SK-N-SH treated with all-trans-retinoic acid at 6 μM for 48 hours (cell line): ENCODE measurements at regions not wholly inside any gene's neighbourhood (a gene's known extent, or its start where the extent isn't known, plus 50 kb on each side); places are given as distances from the start of the nearest gene placed in this dataset.

Experiments
- ATAC-seq: fragments of 200-7000 bp; cut with Tn5 transposase; 3 replicates; pipeline ENCODE4 v1.9.1; 2020; ENCODE audit warnings: mild to moderate bottlenecking, moderate library complexity
- ARNTL ChIP-seq: fragments of 450-650 bp; formaldehyde crosslinking; IDR thresholded peaks from 2 replicates; pipeline ENCODE4 v1.5.0; 2020; ENCODE audit warnings: low read depth, mild to moderate bottlenecking, moderate library complexity, borderline replicate concordance
- BACH2 ChIP-seq: fragments of 250-450 bp; sonication (Bioruptor Pico); IDR thresholded peaks from 2 replicates; pipeline ENCODE4 v1.9.0; 2021; ENCODE audit warnings: mild to moderate bottlenecking, borderline replicate concordance
- CSDC2 ChIP-seq: fragments of 250-450 bp; sonication (Bioruptor Pico); IDR thresholded peaks from 2 replicates; pipeline ENCODE4 v1.5.0; 2020; ENCODE audit warnings: mild to moderate bottlenecking, moderate library complexity
- ESRRG ChIP-seq: fragments of 250-450 bp; sonication (Bioruptor Pico); IDR thresholded peaks from 2 replicates; pipeline ENCODE4 v1.6.1; 2021; ENCODE audit warnings: mild to moderate bottlenecking
- GLIS3 ChIP-seq: fragments of 250-450 bp; sonication (Bioruptor Pico); IDR thresholded peaks from 2 replicates; pipeline ENCODE4 v1.5.0; 2020; ENCODE audit warnings: mild to moderate bottlenecking, moderate library complexity
- ISL1 ChIP-seq: fragments of 250-450 bp; sonication (Bioruptor Pico); IDR thresholded peaks from 2 replicates; pipeline ENCODE4 v2.1.2; 2022; ENCODE audit warnings: mild to moderate bottlenecking, moderate library complexity
- OSR1 ChIP-seq: fragments of 250-450 bp; sonication (Bioruptor Pico); IDR thresholded peaks from 2 replicates; pipeline ENCODE4 v1.8.0; 2022; ENCODE audit warnings: moderate library complexity, mild to moderate bottlenecking, inconsistent platforms
- PPARA ChIP-seq: fragments of 250-450 bp; sonication (Bioruptor Pico); IDR thresholded peaks from 2 replicates; pipeline ENCODE4 v1.5.0; 2020; ENCODE audit warnings: mild to moderate bottlenecking, borderline replicate concordance
- RARB ChIP-seq: fragments of 250-450 bp; sonication (Bioruptor Pico); IDR thresholded peaks from 2 replicates; pipeline ENCODE4 v1.8.0; 2021; ENCODE audit warnings: mild to moderate bottlenecking, moderate library complexity
- SNAI2 ChIP-seq: fragments of 250-450 bp; sonication (Bioruptor Pico); IDR thresholded peaks from 2 replicates; pipeline ENCODE4 v1.5.0; 2020; ENCODE audit warnings: mild to moderate bottlenecking, moderate library complexity
- TCF4 ChIP-seq: fragments of 250-450 bp; sonication (Bioruptor Pico); IDR thresholded peaks from 2 replicates; pipeline ENCODE4 v1.8.0; 2021; ENCODE audit warnings: mild to moderate bottlenecking, moderate library complexity, borderline replicate concordance
- TOX ChIP-seq: fragments of 250-450 bp; sonication (Bioruptor Pico); IDR thresholded peaks from 2 replicates; pipeline ENCODE4 v1.8.0; 2021; ENCODE audit warnings: mild to moderate bottlenecking, moderate library complexity, borderline replicate concordance
- ZC3H10 ChIP-seq: fragments of 250-450 bp; sonication (Bioruptor Pico); IDR thresholded peaks from 2 replicates; pipeline ENCODE4 v1.5.1; 2021; ENCODE audit warnings: mild to moderate bottlenecking, moderate library complexity
- ZFP3 ChIP-seq: fragments of 250-450 bp; sonication (Bioruptor Pico); IDR thresholded peaks from 2 replicates; pipeline ENCODE4 v1.5.0; 2020; ENCODE audit warnings: mild to moderate bottlenecking, moderate library complexity
- ZNF565 ChIP-seq: fragments of 450-650 bp; formaldehyde crosslinking; conservative IDR thresholded peaks from 2 replicates; pipeline ENCODE4 v1.5.0; 2020; ENCODE audit warnings: low read depth, mild to moderate bottlenecking, moderate library complexity
- ZNF70 ChIP-seq: fragments of 450-650 bp; formaldehyde crosslinking; IDR thresholded peaks from 2 replicates; pipeline ENCODE4 v1.5.0; 2020; ENCODE audit warnings: mild to moderate bottlenecking, moderate library complexity
- ZNF8 ChIP-seq: fragments of 450-650 bp; formaldehyde crosslinking; IDR thresholded peaks from 2 replicates; pipeline ENCODE4 v1.5.0; 2020; ENCODE audit warnings: mild to moderate bottlenecking, moderate library complexity
- TF ChIP-seq, protein P1 (sequence below): fragments of 250-450 bp; sonication (Bioruptor Pico); IDR thresholded peaks from 2 replicates; pipeline ENCODE4 v1.5.1; 2020; ENCODE audit warnings: low read depth, mild to moderate bottlenecking, moderate library complexity
- TF ChIP-seq, protein P2 (sequence below): fragments of 250-450 bp; sonication (Bioruptor Pico); IDR thresholded peaks from 2 replicates; pipeline ENCODE4 v1.8.0; 2021; ENCODE audit warnings: low read depth, mild to moderate bottlenecking, moderate library complexity, borderline replicate concordance
- TF ChIP-seq, protein P3 (sequence below): fragments of 250-450 bp; sonication (Bioruptor Pico); IDR thresholded peaks from 2 replicates; pipeline ENCODE4 v1.8.0; 2020; ENCODE audit warnings: mild to moderate bottlenecking, moderate library complexity, borderline replicate concordance
- TF ChIP-seq, protein P4 (sequence below): fragments of 250-450 bp; sonication (Bioruptor Pico); IDR thresholded peaks from 2 replicates; pipeline ENCODE4 v1.5.0; 2020; ENCODE audit warnings: mild to moderate bottlenecking, moderate library complexity

DNA sequence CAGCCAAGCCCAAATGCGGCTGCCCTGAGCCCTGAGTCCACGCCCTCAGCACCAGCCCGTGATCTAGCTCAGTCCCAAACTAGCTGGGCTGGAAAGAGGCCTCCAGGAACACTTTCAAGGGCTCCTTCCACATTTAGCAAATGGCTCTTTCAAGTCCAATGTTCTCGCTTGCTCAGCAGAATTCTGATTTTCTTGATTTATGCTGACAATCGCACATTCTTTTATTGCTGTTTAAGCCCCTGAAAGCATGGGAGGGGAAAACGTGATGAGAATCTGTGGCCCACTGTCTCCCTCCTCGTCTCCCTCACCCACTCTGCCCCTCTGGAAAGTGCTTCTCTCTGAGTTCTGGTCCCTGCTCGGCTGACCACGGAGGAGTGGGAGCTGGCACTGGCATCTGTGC lies 293.8 kb downstream of the FOXL1 start (continued):
- no peak for TF ChIP-seq TOX (CRISPR knock-in tag)
- no peak for TF ChIP-seq ZNF8 (CRISPR knock-in tag)
- no peak for TF ChIP-seq ZFP3 (CRISPR knock-in tag)
- TF ChIP-seq OSR1 = no peak

DNA sequence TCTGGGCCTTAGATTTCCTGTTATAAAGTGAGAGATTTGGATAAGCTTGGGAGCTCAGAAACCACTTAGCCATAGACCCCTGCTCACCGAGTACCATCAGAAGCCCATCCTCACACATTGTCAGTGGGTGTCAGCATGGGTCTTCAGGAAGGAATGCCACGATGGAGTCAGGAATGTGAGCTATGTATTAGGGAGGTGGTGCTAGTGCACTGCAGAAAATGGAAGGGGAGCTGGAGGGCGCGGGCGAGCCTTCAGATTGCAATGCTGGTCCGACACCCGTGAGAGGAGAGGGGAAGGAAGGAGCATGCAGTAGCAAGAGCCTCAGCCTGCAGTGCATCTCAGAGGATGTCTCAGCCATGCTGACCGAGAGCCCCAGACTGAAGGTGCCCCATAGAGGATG lies 294.5 kb downstream of the FOXL1 start:
- ATAC-seq = no peak
- TF ChIP-seq ESRRG = no peak
- TF ChIP-seq TCF4 (CRISPR knock-in tag) = no peak
- TF ChIP-seq ZNF8 (CRISPR knock-in tag) = no peak
- no peak for TF ChIP-seq BACH2 (CRISPR knock-in tag)
- TF ChIP-seq ZC3H10 (CRISPR knock-in tag) = no peak
- TF ChIP-seq TOX (CRISPR knock-in tag) = no peak
- no peak for TF ChIP-seq ZFP3 (CRISPR knock-in tag)
- TF ChIP-seq ARNTL = no peak
- no peak for TF ChIP-seq ZNF70 (CRISPR knock-in tag)
- TF ChIP-seq, protein P1, sequence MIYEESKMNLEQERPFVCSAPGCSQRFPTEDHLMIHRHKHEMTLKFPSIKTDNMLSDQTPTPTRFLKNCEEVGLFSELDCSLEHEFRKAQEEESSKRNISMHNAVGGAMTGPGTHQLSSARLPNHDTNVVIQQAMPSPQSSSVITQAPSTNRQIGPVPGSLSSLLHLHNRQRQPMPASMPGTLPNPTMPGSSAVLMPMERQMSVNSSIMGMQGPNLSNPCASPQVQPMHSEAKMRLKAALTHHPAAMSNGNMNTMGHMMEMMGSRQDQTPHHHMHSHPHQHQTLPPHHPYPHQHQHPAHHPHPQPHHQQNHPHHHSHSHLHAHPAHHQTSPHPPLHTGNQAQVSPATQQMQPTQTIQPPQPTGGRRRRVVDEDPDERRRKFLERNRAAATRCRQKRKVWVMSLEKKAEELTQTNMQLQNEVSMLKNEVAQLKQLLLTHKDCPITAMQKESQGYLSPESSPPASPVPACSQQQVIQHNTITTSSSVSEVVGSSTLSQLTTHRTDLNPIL (CRISPR knock-in tag) = no peak
- TF ChIP-seq OSR1 = no peak
- no peak for TF ChIP-seq PPARA
- TF ChIP-seq RARB (CRISPR knock-in tag) = no peak
- TF ChIP-seq, protein P2, sequence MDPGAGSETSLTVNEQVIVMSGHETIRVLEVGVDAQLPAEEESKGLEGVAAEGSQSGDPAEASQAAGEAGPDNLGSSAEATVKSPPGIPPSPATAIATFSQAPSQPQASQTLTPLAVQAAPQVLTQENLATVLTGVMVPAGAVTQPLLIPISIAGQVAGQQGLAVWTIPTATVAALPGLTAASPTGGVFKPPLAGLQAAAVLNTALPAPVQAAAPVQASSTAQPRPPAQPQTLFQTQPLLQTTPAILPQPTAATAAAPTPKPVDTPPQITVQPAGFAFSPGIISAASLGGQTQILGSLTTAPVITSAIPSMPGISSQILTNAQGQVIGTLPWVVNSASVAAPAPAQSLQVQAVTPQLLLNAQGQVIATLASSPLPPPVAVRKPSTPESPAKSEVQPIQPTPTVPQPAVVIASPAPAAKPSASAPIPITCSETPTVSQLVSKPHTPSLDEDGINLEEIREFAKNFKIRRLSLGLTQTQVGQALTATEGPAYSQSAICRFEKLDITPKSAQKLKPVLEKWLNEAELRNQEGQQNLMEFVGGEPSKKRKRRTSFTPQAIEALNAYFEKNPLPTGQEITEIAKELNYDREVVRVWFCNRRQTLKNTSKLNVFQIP (CRISPR knock-in tag) = no peak
- TF ChIP-seq ISL1 (CRISPR knock-in tag) = no peak
- no peak for TF ChIP-seq CSDC2 (CRISPR knock-in tag)
- TF ChIP-seq, protein P3, sequence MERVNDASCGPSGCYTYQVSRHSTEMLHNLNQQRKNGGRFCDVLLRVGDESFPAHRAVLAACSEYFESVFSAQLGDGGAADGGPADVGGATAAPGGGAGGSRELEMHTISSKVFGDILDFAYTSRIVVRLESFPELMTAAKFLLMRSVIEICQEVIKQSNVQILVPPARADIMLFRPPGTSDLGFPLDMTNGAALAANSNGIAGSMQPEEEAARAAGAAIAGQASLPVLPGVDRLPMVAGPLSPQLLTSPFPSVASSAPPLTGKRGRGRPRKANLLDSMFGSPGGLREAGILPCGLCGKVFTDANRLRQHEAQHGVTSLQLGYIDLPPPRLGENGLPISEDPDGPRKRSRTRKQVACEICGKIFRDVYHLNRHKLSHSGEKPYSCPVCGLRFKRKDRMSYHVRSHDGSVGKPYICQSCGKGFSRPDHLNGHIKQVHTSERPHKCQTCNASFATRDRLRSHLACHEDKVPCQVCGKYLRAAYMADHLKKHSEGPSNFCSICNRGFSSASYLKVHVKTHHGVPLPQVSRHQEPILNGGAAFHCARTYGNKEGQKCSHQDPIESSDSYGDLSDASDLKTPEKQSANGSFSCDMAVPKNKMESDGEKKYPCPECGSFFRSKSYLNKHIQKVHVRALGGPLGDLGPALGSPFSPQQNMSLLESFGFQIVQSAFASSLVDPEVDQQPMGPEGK (CRISPR knock-in tag) = no peak

DNA sequence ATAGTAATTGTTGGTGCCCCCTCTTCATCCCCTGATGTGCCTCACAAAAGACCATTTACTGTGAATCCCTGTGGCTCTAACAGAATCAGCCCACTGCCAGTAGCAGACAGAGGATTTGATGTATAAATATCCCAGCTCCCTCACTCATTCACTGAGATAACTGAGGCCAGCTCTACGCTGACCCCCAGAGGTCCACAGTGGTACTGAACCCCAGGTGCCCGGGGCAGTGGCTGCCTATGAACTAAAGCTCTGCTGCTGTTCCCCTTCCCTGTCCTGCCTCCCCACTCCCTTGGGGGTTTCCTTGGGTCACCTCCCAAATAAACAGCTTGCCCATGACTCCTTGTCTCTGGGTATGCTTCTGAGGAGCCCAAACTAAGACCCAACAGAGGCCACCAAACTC lies 295.8 kb downstream of the FOXL1 start:
- TF ChIP-seq ZNF8 (CRISPR knock-in tag) = no peak
- no peak for TF ChIP-seq OSR1
- TF ChIP-seq CSDC2 (CRISPR knock-in tag) = no peak
- ATAC-seq = peak; percentile 79

DNA sequence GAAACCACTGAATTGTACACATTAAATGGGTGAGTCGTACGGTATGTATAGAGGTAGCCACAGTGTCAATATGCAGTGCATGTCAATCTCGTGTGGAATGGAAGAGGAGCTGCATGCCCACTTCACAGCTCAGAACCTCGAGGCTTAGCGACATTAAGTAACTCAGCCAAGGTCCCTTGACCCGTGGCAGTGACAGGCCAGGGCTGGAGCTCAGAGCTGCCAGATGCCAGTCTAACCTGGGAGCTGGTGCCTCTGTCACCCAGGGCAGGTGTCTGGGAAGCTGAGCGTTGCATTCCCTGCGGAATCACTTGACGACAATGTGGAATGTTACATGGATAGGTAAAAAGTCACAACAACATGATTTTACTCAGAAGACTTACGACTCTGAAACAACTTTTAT lies 298.1 kb downstream of the FOXL1 start:
- no peak for ATAC-seq
- no peak for TF ChIP-seq ZNF8 (CRISPR knock-in tag)
- no peak for TF ChIP-seq TOX (CRISPR knock-in tag)
- no peak for TF ChIP-seq BACH2 (CRISPR knock-in tag)
- no peak for TF ChIP-seq ZNF565 (CRISPR knock-in tag)
- TF ChIP-seq, protein P2 (CRISPR knock-in tag) = no peak
- TF ChIP-seq RARB (CRISPR knock-in tag) = no peak
- no peak for TF ChIP-seq OSR1
- no peak for TF ChIP-seq GLIS3
- TF ChIP-seq ZFP3 (CRISPR knock-in tag) = no peak

DNA sequence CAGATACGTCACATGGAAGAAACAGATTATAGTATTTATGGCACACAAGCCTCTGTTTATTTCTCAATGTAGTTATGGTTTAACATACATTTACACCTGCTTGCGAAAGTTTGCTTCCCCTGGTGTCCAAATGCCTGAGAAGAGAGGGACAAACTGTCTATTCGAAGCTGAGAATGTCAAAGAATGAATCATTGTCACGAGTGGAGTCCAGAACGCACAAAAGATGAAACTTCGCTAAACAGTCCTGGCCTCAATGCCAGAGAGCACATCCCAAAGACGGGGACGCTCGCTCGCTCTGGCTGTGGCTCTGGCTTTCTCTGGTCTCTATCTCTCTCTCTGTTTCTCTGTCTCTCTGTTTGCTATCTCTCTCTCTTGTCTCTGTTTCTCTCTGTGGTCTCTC lies 298.8 kb downstream of the FOXL1 start:
- no peak for ATAC-seq
- no peak for TF ChIP-seq SNAI2 (CRISPR knock-in tag)
- no peak for TF ChIP-seq ESRRG
- TF ChIP-seq, protein P4, sequence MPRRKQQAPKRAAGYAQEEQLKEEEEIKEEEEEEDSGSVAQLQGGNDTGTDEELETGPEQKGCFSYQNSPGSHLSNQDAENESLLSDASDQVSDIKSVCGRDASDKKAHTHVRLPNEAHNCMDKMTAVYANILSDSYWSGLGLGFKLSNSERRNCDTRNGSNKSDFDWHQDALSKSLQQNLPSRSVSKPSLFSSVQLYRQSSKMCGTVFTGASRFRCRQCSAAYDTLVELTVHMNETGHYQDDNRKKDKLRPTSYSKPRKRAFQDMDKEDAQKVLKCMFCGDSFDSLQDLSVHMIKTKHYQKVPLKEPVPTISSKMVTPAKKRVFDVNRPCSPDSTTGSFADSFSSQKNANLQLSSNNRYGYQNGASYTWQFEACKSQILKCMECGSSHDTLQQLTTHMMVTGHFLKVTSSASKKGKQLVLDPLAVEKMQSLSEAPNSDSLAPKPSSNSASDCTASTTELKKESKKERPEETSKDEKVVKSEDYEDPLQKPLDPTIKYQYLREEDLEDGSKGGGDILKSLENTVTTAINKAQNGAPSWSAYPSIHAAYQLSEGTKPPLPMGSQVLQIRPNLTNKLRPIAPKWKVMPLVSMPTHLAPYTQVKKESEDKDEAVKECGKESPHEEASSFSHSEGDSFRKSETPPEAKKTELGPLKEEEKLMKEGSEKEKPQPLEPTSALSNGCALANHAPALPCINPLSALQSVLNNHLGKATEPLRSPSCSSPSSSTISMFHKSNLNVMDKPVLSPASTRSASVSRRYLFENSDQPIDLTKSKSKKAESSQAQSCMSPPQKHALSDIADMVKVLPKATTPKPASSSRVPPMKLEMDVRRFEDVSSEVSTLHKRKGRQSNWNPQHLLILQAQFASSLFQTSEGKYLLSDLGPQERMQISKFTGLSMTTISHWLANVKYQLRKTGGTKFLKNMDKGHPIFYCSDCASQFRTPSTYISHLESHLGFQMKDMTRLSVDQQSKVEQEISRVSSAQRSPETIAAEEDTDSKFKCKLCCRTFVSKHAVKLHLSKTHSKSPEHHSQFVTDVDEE (CRISPR knock-in tag) = no peak
